Dermis microvascular lymphatic vessel endothelial cell (primary cell): ENCODE measurements at regions not wholly inside any gene's neighbourhood (a gene's known extent, or its start where the extent isn't known, plus 50 kb on each side); places are given as distances from the start of the nearest gene placed in this dataset.

Source experiments
- DNase-seq, 2 donors: peaks; one replicate each; pipeline versions ENCODE4 v3.0.0 to v3.0.0-alpha.2; 2010; ENCODE audit warnings: low read depth in 2 of 2

DNA sequence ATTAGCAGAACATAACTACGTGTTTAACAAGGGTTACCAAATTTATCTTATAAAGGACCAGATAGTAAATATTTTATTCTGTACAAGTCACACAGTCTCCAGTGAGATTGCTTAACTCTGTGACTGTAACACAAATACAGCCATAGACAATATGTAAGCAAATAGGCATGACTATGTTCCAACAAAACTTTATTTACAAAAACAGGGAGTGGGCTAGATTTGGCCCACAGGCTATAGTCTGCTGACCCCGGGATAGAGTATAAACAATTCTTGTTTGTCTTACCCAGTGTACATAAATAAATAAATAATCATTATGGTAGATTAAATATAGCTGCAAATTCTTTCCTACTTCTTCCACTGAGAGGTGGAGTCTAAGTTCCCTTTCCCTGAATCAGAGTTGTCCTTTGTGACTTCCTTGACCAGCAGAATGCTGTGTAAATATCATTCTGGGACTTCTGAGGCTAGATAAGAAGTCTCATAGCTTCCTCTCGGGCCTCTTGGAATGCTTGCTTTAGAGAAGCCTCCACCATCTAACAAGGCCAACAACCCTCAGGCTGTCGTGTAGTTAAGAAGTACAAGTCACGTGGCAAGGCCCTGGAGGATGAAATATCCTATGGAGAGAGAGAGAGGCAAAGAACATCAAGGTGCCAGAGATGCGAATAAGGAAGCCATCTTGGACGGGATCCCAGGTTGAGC lies 59.1 kb upstream of the TMEM244 start:
- DNase-seq, result no peak

DNA sequence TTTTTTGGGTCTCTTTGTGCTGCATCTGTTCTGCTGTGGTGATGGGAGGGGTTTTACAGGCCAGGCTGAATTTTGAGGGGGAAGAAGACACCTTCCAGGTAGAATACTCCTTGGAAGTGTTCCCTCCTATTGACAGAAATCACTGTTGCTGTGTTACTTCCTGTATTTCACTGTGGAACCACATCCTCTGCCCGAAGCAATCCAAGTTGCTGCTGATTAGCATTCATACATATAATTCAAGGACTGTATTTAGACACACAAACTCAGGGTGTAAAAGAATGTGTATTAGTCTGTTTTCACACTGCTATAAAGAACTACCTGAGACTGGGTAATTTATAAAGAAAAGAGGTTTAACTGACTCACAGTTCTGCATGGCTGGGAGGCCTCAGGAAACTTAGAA lies 50.6 kb upstream of the TMEM244 start:
- no peak for DNase-seq
